Suprapubic skin (tissue), 4 donors: ENCODE measurements at regions not wholly inside any gene's neighbourhood (a gene's known extent, or its start where the extent isn't known, plus 50 kb on each side); places are given as distances from the start of the nearest gene placed in this dataset.

Source experiments
- DNase-seq, 2 donors: peaks; one replicate each; pipeline ENCODE4 v3.0.0-alpha.2; 2019; ENCODE audit warnings: low spot score in 2 of 2
- H3K27ac ChIP-seq: fragments of 200-600 bp; sonication (generic); one replicate; pipeline ENCODE4 v1.5.1; 2019
- H3K27me3 ChIP-seq: fragments of 200-600 bp; sonication (generic); one replicate; pipeline ENCODE4 v1.5.1; 2019
- H3K36me3 ChIP-seq: fragments of 200-600 bp; sonication (generic); one replicate; pipeline ENCODE4 v1.5.1; 2019
- H3K4me1 ChIP-seq: fragments of 200-600 bp; sonication (generic); one replicate; pipeline ENCODE4 v1.5.1; 2019
- H3K4me3 ChIP-seq: fragments of 200-600 bp; sonication (generic); one replicate; pipeline ENCODE4 v1.5.1; 2019; ENCODE audit warnings: mild to moderate bottlenecking
- H3K9me3 ChIP-seq: fragments of 200-600 bp; sonication (generic); one replicate; pipeline ENCODE4 v1.5.1; 2019
- CTCF ChIP-seq, 2 donors: fragments of 200-600 bp in 1 of 2; fragments of 450-650 bp in 1 of 2; sonication (generic) in 1 of 2; IDR thresholded peaks; one replicate each; pipeline ENCODE4 v1.5.1; 2016 to 2019; ENCODE audit warnings: antibody characterized with exemption in 2 of 2, mild to moderate bottlenecking in 1 of 2, moderate library complexity in 1 of 2
- EP300 ChIP-seq: sonication (generic); formaldehyde crosslinking; IDR thresholded peaks from one replicate; pipeline ENCODE4 v1.6.1; 2017; ENCODE audit warnings: antibody characterized with exemption
- POLR2A ChIP-seq, 2 donors: fragments of 450-650 bp; IDR thresholded peaks; one replicate each; pipeline ENCODE4 v1.6.1; 2017; ENCODE audit warnings: antibody characterized with exemption in 2 of 2, mild to moderate bottlenecking in 2 of 2, moderate library complexity in 2 of 2
- POLR2AphosphoS5 ChIP-seq, 3 donors: sonication (generic); formaldehyde crosslinking; IDR thresholded peaks; one replicate each; pipeline ENCODE4 v1.6.1; 2017; ENCODE audit warnings: antibody characterized with exemption in 3 of 3
- WGBS: methylation state at CpG from one replicate; pipeline ENCODE4 v1.1.5; 2018; 5-methylcytosine and 5-hydroxymethylcytosine counted together

- 85% methylated on average over 5 of the region's 5 CpGs for WGBS
- no peak for TF ChIP-seq CTCF (IDR thresholded peaks at IDR 0.05)
- no peak for TF ChIP-seq POLR2AphosphoS5 (IDR thresholded peaks at IDR 0.05)
- TF ChIP-seq EP300: no peak
- H3K4me3 ChIP-seq: no peak overlapping the region
Observed at GRCh38 chr7:31455844-31456243, 58.0 kb upstream of the ITPRID1 start.

GRCh38 chr7:31456646-31457368 is 57.1 kb upstream of the ITPRID1 start:
- no peak overlapping the region for H3K4me3 ChIP-seq
- TF ChIP-seq CTCF (IDR thresholded peaks at IDR 0.05): no peak
- no peak for TF ChIP-seq POLR2AphosphoS5 (IDR thresholded peaks at IDR 0.05)
- TF ChIP-seq EP300: no peak
- TF ChIP-seq POLR2A (IDR thresholded peaks at IDR 0.05): no peak
- H3K27ac ChIP-seq: no peak overlapping the region
- no peak for DNase-seq
- no peaks in the 10 kb centered on the region for H3K36me3 ChIP-seq
- 61% methylated on average over 15 of the region's 15 CpGs for WGBS
- H3K4me1 ChIP-seq: no peaks in the 10 kb centered on the region
- no peaks in the 10 kb centered on the region for H3K27me3 ChIP-seq
- no peaks in the 10 kb centered on the region for H3K9me3 ChIP-seq

More at GRCh38 chr7:31455844-31456243, 58.0 kb upstream of the ITPRID1 start:
- Histone ChIP-seq H3K27me3 (peaks cover 3% of the 10 kb centered on the region), H3K36me3 (no peaks in the 10 kb centered on the region), H3K9me3 (no peaks in the 10 kb centered on the region), H3K4me1 (no peaks in the 10 kb centered on the region), H3K27ac (no peak overlapping the region)
- DNase-seq: no peak

- TF ChIP-seq POLR2A (IDR thresholded peaks at IDR 0.05): no peak
- no peak for TF ChIP-seq POLR2AphosphoS5 (IDR thresholded peaks at IDR 0.05)
- TF ChIP-seq CTCF (IDR thresholded peaks at IDR 0.05): no peak
- TF ChIP-seq EP300: no peak
- 75% methylated on average over 5 of the region's 5 CpGs for WGBS
- H3K27ac ChIP-seq: no peak overlapping the region
- DNase-seq: no peak
- H3K9me3 ChIP-seq: no peaks in the 10 kb centered on the region
- no peaks in the 10 kb centered on the region for H3K4me1 ChIP-seq
- no peaks in the 10 kb centered on the region for H3K27me3 ChIP-seq
- no peaks in the 10 kb centered on the region for H3K36me3 ChIP-seq
- no peak overlapping the region for H3K4me3 ChIP-seq
Observed at GRCh38 chr7:31457551-31457950, 56.3 kb upstream of the ITPRID1 start.

- Histone ChIP-seq H3K27me3 (no peaks in the 10 kb centered on the region), H3K9me3 (no peaks in the 10 kb centered on the region), H3K36me3 (no peaks in the 10 kb centered on the region), H3K4me1 (no peaks in the 10 kb centered on the region), H3K27ac (no peak overlapping the region), H3K4me3 (no peak overlapping the region)
- TF ChIP-seq EP300: no peak
- TF ChIP-seq CTCF (IDR thresholded peaks at IDR 0.05): no peak
- TF ChIP-seq POLR2AphosphoS5 (IDR thresholded peaks at IDR 0.05): no peak
- no peak for TF ChIP-seq POLR2A (IDR thresholded peaks at IDR 0.05)
- WGBS: 84% methylated on average over 4 of the region's 4 CpGs
- DNase-seq: no peak
Observed at GRCh38 chr7:31458203-31458602, 55.7 kb upstream of the ITPRID1 start.

DNA sequence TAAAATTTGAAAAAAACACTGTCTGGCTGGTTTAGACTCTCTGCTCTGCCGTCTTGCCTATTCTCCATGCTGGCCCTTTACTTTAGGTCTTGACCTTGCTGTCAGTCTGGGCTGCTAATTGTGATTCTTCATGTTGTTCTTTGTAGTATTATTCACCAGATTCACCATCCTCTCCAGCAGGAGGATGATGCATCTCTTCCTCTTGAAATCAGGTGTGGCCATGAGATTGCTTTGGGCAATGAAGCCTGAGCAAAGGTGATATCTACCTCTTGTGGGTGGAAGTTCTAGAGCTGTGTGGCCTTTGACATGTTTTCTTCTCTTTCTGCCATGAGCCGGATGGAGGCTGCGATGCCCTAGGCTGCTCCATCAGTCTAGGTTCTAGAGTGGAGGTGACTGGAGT is 51.3 kb upstream of the ITPRID1 start:
- Histone ChIP-seq H3K27me3 (no peaks in the 10 kb centered on the region), H3K27ac (no peak overlapping the region), H3K4me1 (no peaks in the 10 kb centered on the region), H3K9me3 (no peaks in the 10 kb centered on the region), H3K4me3 (no peak overlapping the region), H3K36me3 (no peaks in the 10 kb centered on the region)
- 88% methylated on average over 3 of the region's 3 CpGs for WGBS
- DNase-seq: no peak
- TF ChIP-seq POLR2A (IDR thresholded peaks at IDR 0.05) (no peak), POLR2AphosphoS5 (IDR thresholded peaks at IDR 0.05) (no peak), EP300 (no peak)
